ENCODE measurements at regions not wholly inside any gene's neighbourhood (a gene's known extent, or its start where the extent isn't known, plus 50 kb on each side); places are given as distances from the start of the nearest gene placed in this dataset.

DNA sequence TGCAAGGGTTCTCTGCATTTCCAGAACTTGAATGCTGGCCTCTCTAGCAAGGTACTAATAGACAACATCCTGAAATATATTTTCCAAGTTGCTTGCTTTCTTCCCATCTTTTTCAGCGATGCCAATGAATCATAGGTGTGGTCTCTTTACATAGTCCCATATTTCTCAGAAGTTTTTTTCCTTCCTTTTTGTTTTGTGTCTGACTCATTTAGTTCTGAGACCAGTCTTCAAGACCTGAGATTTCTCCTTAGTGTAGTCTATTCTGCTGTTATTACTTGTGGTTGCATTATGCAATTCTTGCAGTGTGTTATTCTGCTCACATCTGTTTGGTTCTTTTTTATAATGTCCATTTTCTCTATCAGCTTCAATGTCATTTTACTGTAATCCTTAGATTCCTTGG is 1265.0 kb upstream of the ALCAM start:
- no peaks in the 10 kb centered on the region for H3K36me3 Mint-ChIP-seq (ENCODE audit: low read depth)
- H3K4me1 Mint-ChIP-seq (ENCODE audit: low read depth): no peaks in the 10 kb centered on the region
- no peak for DNase-seq
- H3K27ac Mint-ChIP-seq: no peak overlapping the region
- peaks cover 5% of the 10 kb centered on the region for H3K9me3 Mint-ChIP-seq
- no peak overlapping the region for H3K4me3 Mint-ChIP-seq
- H3K27me3 Mint-ChIP-seq: no peaks in the 10 kb centered on the region

DNA sequence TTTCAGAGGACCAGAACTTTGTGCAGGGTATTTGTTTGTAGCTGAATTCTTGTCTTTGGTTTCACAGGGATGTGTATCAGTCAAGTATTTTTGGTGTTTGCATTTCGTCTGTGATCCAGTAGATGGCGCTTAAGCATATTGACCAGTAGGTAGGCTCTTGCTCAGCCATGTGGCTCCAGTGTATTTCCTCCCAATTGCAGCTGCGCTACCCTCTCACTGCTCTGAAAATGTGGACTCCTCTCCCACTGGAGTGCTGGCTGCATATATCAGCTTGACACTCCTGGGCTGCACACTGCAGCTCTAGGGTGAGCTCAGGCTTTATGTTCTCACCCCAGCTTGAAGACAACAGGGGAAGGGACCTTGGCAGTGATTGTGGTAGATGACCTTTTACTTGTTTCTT is 1264.3 kb upstream of the ALCAM start:
- no peaks in the 10 kb centered on the region for H3K4me1 Mint-ChIP-seq (ENCODE audit: low read depth)
- DNase-seq: no peak
- peaks cover 5% of the 10 kb centered on the region for H3K9me3 Mint-ChIP-seq
- H3K27ac Mint-ChIP-seq: no peak overlapping the region
- H3K4me3 Mint-ChIP-seq: no peak overlapping the region
- H3K27me3 Mint-ChIP-seq: no peaks in the 10 kb centered on the region
- no peaks in the 10 kb centered on the region for H3K36me3 Mint-ChIP-seq (ENCODE audit: low read depth)

DNA sequence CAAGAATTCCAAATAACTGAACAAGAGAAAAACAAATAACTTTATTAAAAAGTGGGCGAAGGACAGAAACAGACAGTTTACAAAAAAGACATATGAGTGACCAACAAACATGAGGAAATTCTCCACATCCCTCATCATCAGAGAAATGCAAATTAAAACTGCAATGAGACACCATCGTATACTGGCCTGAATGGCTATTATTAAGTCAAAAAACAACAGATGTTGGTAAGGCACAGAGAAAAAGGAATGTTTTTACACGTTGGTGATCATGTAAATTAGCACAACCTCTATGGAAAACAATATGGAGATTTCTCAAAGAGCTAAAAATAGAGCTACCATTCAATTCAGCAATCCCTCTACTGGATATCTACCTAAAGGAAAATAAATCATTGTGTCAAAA is 1260.4 kb upstream of the ALCAM start:
- no peak overlapping the region for H3K27ac Mint-ChIP-seq
- H3K27me3 Mint-ChIP-seq: no peaks in the 10 kb centered on the region

DNA sequence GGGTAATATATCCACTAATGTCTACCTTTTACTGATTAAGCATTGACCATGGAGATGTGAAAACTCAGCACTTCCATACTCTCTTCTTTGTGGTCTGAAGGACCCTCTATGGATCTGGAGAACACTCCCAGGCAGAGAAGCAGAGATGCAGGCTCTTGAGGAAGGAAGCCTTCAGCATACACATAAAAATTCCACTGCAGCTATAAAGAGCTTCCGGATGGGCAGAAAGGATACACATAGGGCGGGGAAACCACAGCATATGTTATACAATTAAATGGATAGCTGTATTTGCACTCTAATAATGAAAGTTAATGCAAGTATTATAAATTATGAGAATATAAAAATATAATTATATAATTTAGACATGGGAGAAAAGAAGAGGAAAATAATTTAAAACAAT is 1258.2 kb upstream of the ALCAM start:
- Mint-ChIP-seq H3K27me3 (no peaks in the 10 kb centered on the region), H3K4me3 (no peak overlapping the region), H3K27ac (no peak overlapping the region), H3K9me3 (no peaks in the 10 kb centered on the region), H3K4me1 (ENCODE audit: low read depth) (no peaks in the 10 kb centered on the region), H3K36me3 (ENCODE audit: low read depth) (no peaks in the 10 kb centered on the region)
- no peak for DNase-seq

More for the DNA sequence above, 1260.4 kb upstream of the ALCAM start:
- H3K36me3 Mint-ChIP-seq (ENCODE audit: low read depth): no peaks in the 10 kb centered on the region
- no peaks in the 10 kb centered on the region for H3K9me3 Mint-ChIP-seq
- no peaks in the 10 kb centered on the region for H3K4me1 Mint-ChIP-seq (ENCODE audit: low read depth)
- no peak overlapping the region for H3K4me3 Mint-ChIP-seq
- no peak for DNase-seq

DNA sequence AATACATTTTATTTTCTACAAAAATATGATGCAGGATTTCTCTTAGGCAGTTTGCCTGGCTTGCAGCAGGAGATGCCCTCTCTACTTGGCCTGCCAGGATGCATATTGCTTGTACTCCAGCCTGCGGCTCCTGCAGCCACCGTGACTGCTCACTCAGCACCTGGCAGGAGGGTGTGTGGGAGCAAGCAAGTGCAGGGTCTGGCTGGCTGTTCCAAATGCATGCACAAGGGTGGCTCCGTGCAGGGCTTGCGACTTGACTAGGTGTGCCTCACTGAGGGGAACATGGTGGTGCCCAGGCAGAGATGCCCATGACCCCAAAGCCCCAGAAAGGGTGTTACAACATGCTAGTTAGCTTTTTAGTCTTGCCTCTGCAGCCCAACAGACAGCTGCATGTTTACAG is 1240.2 kb upstream of the ALCAM start:
- Mint-ChIP-seq H3K27me3 (no peaks in the 10 kb centered on the region), H3K4me1 (ENCODE audit: low read depth) (no peaks in the 10 kb centered on the region), H3K27ac (no peak overlapping the region), H3K4me3 (no peak overlapping the region), H3K36me3 (ENCODE audit: low read depth) (no peaks in the 10 kb centered on the region), H3K9me3 (peaks cover 12% of the 10 kb centered on the region)
- no peak for DNase-seq

DNA sequence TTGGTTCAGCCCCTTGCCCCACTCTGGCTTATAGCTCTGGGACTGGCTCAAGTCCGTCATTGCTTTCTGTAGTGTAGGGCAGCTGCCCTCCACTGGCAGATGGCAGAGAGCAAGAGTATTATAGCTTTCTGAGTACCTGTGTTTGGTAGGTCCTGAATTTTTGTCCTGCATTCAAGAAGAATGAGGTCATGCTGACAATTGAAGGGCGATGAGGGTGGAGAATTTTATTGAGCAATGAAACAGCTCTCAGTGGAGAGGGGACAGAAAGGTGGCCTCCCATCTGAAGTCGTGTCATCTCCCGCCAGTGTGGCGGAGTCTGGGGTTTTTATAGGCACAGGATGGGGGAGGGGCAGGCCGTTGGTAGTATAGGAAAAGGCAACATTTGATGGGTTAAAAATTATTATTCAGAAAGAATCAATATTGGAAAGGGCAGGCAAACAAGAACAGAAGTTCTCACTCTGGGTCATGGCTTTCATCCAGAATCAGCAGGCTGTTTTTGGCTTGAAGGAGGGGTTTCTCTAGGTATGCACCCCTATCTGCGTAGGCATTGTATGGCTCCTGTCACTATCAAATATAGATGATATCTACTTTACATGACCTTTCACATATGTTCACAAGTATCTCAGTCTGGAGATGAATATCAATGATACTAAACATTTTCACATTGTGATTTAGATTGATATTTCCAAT is 1239.7 kb upstream of the ALCAM start:
- H3K9me3 Mint-ChIP-seq: peaks cover 12% of the 10 kb centered on the region
- no peak overlapping the region for H3K27ac Mint-ChIP-seq
- no peaks in the 10 kb centered on the region for H3K27me3 Mint-ChIP-seq
- no peak overlapping the region for H3K4me3 Mint-ChIP-seq
- no peaks in the 10 kb centered on the region for H3K36me3 Mint-ChIP-seq (ENCODE audit: low read depth)
- DNase-seq: no peak
- H3K4me1 Mint-ChIP-seq (ENCODE audit: low read depth): no peaks in the 10 kb centered on the region

DNA sequence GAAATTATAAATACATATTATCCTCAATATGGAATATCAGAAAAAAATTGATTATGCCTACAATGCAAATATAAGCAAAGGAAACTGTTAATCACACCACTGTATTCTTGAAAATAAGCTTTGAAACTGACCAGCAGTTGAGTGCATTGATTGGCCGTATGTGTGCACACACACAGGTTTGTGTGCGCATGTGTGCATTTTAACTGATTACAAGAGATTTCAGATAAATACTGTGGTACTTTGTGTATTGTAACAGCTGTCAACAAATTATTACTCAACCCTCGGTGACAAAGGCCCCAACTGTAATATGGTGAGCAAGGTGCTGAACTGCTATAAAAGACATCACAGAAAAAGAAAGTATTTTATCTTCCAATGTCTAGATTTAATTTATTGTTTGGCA is 1238.9 kb upstream of the ALCAM start:
- H3K27ac Mint-ChIP-seq: no peak overlapping the region
- peaks cover 10% of the 10 kb centered on the region for H3K9me3 Mint-ChIP-seq
- no peaks in the 10 kb centered on the region for H3K36me3 Mint-ChIP-seq (ENCODE audit: low read depth)
- H3K27me3 Mint-ChIP-seq: no peaks in the 10 kb centered on the region
- no peaks in the 10 kb centered on the region for H3K4me1 Mint-ChIP-seq (ENCODE audit: low read depth)
- no peak for DNase-seq
- no peak overlapping the region for H3K4me3 Mint-ChIP-seq

DNA sequence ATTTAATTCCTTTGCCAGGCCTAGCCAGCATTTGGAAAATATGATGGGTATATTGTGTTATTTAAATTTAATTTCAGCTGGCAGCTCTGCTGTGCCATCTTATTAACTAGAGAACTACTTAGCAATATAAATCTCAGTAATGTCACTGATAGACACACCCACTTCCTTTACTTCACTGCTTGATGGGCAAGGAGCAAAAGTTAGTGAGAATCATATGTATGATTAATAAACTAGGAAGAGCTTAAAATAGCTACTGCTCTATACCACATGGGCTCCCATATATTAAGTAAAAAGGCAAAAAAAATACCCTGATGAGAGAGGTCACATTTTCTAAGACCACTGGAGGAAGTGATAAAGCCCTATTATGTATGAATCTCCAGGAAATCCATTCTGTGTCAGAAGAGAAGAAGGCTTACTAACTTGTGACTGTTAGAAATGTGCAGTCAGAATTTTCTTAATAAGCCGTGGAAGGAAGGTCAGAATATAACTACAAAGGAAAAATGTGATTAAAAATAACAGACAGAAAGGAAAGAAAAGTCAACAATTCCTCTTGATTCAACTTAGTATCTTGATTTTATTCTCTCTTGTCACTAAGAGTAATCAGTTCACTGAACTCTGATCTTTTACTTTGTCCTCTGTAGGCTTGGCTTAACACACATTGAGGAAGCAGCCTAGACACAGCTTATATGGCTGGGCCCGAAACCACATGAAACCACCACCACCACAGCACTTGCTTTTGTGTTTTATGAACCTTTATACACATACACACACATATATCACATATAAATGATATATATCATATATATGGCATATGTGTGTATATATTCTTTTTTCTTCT is 1233.9 kb upstream of the ALCAM start:
- no peaks in the 10 kb centered on the region for H3K4me1 Mint-ChIP-seq (ENCODE audit: low read depth)
- no peak overlapping the region for H3K4me3 Mint-ChIP-seq
- H3K9me3 Mint-ChIP-seq: peaks cover 10% of the 10 kb centered on the region
- DNase-seq: no peak
- H3K27me3 Mint-ChIP-seq: no peaks in the 10 kb centered on the region
- no peaks in the 10 kb centered on the region for H3K36me3 Mint-ChIP-seq (ENCODE audit: low read depth)
- H3K27ac Mint-ChIP-seq: no peak overlapping the region

DNA sequence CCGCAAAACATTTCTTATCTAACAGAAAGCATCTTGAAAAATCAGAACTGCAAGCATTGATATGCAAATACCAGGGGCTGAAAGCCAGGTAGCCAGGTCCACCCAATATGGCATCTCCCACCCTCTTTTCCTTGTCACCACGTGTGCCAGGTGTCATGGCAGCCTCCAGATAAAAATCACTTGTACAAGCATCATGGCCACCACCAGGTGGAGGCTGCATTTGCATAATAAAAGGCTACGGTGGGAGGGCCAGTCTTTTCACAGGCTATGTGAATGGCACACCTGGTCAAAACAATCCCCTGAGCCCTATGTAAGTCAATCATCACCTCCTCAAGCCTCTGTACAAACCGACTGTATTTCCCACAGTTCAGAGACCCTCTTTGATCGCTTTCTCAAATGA is 1233.1 kb upstream of the ALCAM start:
- Mint-ChIP-seq H3K4me1 (ENCODE audit: low read depth) (no peaks in the 10 kb centered on the region), H3K27ac (no peak overlapping the region), H3K4me3 (no peak overlapping the region), H3K36me3 (ENCODE audit: low read depth) (no peaks in the 10 kb centered on the region), H3K27me3 (no peaks in the 10 kb centered on the region), H3K9me3 (peaks cover 10% of the 10 kb centered on the region)
- DNase-seq: no peak

DNA sequence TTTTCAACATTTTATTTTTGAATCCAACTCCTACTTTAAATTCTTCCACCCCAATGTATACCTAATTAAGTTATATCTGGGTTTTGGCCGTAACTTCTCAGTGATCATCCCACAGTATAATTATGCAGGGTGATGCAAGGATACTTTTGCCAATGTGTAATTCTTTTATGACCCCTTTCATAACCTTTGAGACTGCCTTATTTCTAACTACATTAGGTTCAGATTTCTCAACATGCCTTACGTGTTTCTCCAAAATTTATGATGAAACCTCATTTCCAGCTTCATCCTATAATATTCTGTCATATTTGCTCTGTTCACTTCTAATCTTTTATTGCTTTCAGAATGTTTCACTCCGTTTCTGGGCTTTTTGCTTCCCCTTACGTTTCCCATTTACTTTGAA is 1229.6 kb upstream of the ALCAM start:
- H3K27ac Mint-ChIP-seq: no peak overlapping the region
- H3K4me1 Mint-ChIP-seq (ENCODE audit: low read depth): no peaks in the 10 kb centered on the region
- H3K9me3 Mint-ChIP-seq: no peaks in the 10 kb centered on the region
- no peaks in the 10 kb centered on the region for H3K36me3 Mint-ChIP-seq (ENCODE audit: low read depth)
- no peak overlapping the region for H3K4me3 Mint-ChIP-seq
- no peaks in the 10 kb centered on the region for H3K27me3 Mint-ChIP-seq
- DNase-seq: no peak

DNA sequence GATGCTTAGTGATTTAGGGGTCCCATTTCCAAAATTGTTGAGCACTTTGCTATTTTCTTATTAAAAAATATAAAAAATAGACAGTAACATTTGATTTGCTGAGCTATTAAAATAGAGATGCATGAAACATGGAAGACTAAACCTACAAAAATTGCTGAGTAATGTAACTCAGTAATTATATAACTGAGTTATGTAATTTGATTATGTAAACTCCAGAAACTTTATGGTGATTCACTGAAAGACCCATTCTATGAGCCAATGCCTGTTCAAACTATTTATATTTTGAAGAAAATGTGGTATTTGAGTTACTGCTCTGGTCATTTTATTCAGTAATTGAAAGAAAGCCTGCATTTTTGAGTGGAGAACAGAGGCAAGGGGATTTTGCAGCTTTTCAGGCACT is 1221.5 kb upstream of the ALCAM start:
- Mint-ChIP-seq H3K4me3 (no peak overlapping the region), H3K27me3 (no peaks in the 10 kb centered on the region), H3K27ac (no peak overlapping the region), H3K4me1 (ENCODE audit: low read depth) (no peaks in the 10 kb centered on the region), H3K36me3 (ENCODE audit: low read depth) (no peaks in the 10 kb centered on the region), H3K9me3 (no peaks in the 10 kb centered on the region)
- no peak for DNase-seq

DNA sequence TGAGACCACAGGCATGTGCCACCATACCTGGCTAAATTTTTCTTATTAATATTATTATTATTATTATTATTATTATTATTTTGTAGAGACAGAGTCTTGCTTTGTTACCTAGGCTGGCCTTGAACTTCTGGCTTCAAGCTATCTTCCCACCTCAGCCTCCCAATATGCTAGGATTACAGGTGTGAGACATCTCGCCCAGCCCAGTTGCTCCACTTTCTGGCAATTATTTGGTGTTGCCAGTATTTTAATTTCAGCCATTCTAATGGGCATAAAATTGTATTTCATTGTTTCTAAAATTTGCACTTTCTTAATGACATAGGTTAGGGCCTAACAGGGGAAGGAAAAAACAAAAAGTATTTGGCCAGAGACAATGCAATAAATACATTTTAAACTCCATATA is 1217.6 kb upstream of the ALCAM start:
- H3K36me3 Mint-ChIP-seq (ENCODE audit: low read depth): no peaks in the 10 kb centered on the region
- no peak overlapping the region for H3K4me3 Mint-ChIP-seq
- H3K9me3 Mint-ChIP-seq: no peaks in the 10 kb centered on the region
- no peak for DNase-seq
- no peak overlapping the region for H3K27ac Mint-ChIP-seq
- no peaks in the 10 kb centered on the region for H3K4me1 Mint-ChIP-seq (ENCODE audit: low read depth)
- H3K27me3 Mint-ChIP-seq: no peaks in the 10 kb centered on the region

DNA sequence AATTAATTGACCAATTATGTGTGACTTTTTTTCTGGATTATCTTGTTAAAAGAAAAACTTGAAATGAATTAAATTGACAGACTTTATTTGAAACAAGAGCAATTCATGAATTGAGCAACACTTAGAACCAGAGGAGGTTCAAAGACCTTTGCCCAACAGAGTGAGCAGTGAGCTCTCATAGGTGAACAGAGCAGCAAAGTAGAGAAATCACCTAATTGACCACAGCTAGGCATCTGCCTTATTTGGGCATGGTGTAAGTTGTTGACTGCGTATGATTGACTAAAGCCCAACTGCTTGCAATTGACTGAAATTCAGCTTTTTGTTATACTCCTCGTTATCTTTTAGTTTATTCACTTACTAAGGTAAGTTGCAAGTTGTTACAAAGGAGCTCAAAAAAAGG is 1216.0 kb upstream of the ALCAM start:
- no peak overlapping the region for H3K4me3 Mint-ChIP-seq
- DNase-seq: no peak
- no peaks in the 10 kb centered on the region for H3K4me1 Mint-ChIP-seq (ENCODE audit: low read depth)
- H3K27ac Mint-ChIP-seq: no peak overlapping the region
- no peaks in the 10 kb centered on the region for H3K27me3 Mint-ChIP-seq
- no peaks in the 10 kb centered on the region for H3K9me3 Mint-ChIP-seq
- H3K36me3 Mint-ChIP-seq (ENCODE audit: low read depth): no peaks in the 10 kb centered on the region

DNA sequence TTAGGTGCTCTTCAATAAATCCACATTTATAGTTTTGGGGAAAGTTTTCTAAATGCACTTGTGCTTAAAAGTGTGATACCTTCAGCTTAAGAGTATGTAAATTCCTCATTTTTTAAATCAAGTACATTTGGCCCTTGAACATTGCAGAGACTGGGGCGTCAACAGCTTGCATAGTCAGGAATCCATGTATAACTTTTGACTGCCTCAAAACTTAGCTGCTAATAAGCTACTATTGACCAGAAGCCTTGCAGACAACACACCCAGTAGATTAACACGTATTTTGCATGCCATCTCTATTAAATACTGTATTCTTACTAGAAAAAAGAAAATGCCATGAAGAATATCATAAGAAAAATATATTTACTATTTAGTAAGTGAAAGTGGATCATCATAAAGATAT is 1211.8 kb upstream of the ALCAM start:
- Mint-ChIP-seq H3K36me3 (ENCODE audit: low read depth) (no peaks in the 10 kb centered on the region), H3K4me3 (no peak overlapping the region), H3K27ac (no peak overlapping the region), H3K27me3 (no peaks in the 10 kb centered on the region), H3K9me3 (peaks cover 3% of the 10 kb centered on the region), H3K4me1 (ENCODE audit: low read depth) (no peaks in the 10 kb centered on the region)
- DNase-seq: no peak

DNA sequence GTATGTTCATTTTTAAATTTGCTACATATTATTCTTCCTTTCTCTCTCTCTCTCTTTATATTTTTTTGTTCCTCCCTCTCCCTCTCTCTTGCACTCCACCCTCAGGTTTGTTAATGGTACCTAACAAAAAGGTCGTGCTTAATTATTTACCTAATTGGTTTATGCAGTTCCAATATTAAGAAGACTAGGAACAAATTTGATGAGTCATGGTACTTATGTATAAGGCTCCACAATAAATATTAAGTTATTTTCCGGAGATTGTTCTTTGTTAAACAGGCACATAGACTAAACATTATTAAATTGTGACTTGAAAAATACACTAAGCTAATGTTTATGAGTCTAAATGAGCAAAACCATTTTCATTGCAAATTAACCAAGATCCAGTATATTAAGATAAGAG is 1200.8 kb upstream of the ALCAM start:
- Mint-ChIP-seq H3K27ac (no peak overlapping the region), H3K9me3 (peaks cover 9% of the 10 kb centered on the region), H3K4me3 (no peak overlapping the region), H3K27me3 (no peaks in the 10 kb centered on the region), H3K4me1 (ENCODE audit: low read depth) (no peaks in the 10 kb centered on the region), H3K36me3 (ENCODE audit: low read depth) (no peaks in the 10 kb centered on the region)
- DNase-seq: no peak

Measured in activated T-cell treated with anti-CD3 and anti-CD28 coated beads, Interleukin-2, amount 50 U/mL, for 24 hours (primary cell).